IgD-negative memory B cell (primary cell): ENCODE measurements at regions not wholly inside any gene's neighbourhood (a gene's known extent, or its start where the extent isn't known, plus 50 kb on each side); places are given as distances from the start of the nearest gene placed in this dataset.

Source experiments
- H3K27ac Mint-ChIP-seq, 3 donors: one replicate each; pipeline ENCODE4 v1.8.0; 2020 to 2022; ENCODE audit warnings: mild to moderate bottlenecking in 3 of 3, mixed read lengths in 3 of 3, moderate library complexity in 1 of 3
- H3K27me3 Mint-ChIP-seq: one replicate; pipeline ENCODE4 v1.8.0; 2021; ENCODE audit warnings: mixed read lengths
- H3K36me3 Mint-ChIP-seq: one replicate; pipeline ENCODE4 v1.8.0; 2020; ENCODE audit warnings: mild to moderate bottlenecking, mixed read lengths
- H3K4me1 Mint-ChIP-seq, 3 donors: one replicate each; pipeline ENCODE4 v1.8.0; 2020 to 2022; ENCODE audit warnings: mixed read lengths in 3 of 3, mild to moderate bottlenecking in 1 of 3
- H3K4me3 Mint-ChIP-seq, 4 donors: one replicate each; pipeline ENCODE4 v1.8.0; 2020 to 2022; ENCODE audit warnings: mild to moderate bottlenecking in 4 of 4, mixed read lengths in 4 of 4, moderate library complexity in 3 of 4
- H3K9me3 Mint-ChIP-seq, 3 donors: one replicate each; pipeline ENCODE4 v1.8.0; 2020 to 2021; ENCODE audit warnings: mixed read lengths in 3 of 3, mild to moderate bottlenecking in 1 of 3

- Mint-ChIP-seq H3K27me3 (no peaks in the 10 kb centered on the region), H3K9me3 (no peaks in the 10 kb centered on the region), H3K4me3 (no peak overlapping the region), H3K36me3 (no peaks in the 10 kb centered on the region), H3K4me1 (peaks cover 0 to 2% (median 0%) of the 10 kb centered on the region in 3 donors), H3K27ac (no peak overlapping the region)
Measured at GRCh38 chr12:78725951-78726580, 138.5 kb upstream of the SYT1 start.

- no peak overlapping the region for H3K4me3 Mint-ChIP-seq
- H3K9me3 Mint-ChIP-seq, result peaks cover 0 to under 1% (median 0%) of the 10 kb centered on the region in 3 donors
- H3K36me3 Mint-ChIP-seq, result no peaks in the 10 kb centered on the region
- no peak overlapping the region for H3K27ac Mint-ChIP-seq
- peaks cover 0 to 2% (median 0%) of the 10 kb centered on the region in 3 donors for H3K4me1 Mint-ChIP-seq
- H3K27me3 Mint-ChIP-seq, result no peaks in the 10 kb centered on the region
Measured at GRCh38 chr12:78726854-78727253, 137.7 kb upstream of the SYT1 start.

- Mint-ChIP-seq H3K27ac (no peak overlapping the region), H3K36me3 (no peaks in the 10 kb centered on the region), H3K4me1 (peaks cover 0 to 8% (median 3%) of the 10 kb centered on the region in 3 donors), H3K27me3 (no peaks in the 10 kb centered on the region), H3K9me3 (peaks cover 0 to 2% (median 2%) of the 10 kb centered on the region in 3 donors), H3K4me3 (no peak overlapping the region)
Measured at GRCh38 chr12:78732481-78732880, 132.1 kb upstream of the SYT1 start.

GRCh38 chr12:78739653-78740052 lies 124.9 kb upstream of the SYT1 start:
- Mint-ChIP-seq H3K9me3 (no peaks in the 10 kb centered on the region), H3K4me1 (peaks cover 0 to 8% (median 3%) of the 10 kb centered on the region in 3 donors), H3K27me3 (no peaks in the 10 kb centered on the region), H3K36me3 (no peaks in the 10 kb centered on the region), H3K4me3 (no peak overlapping the region), H3K27ac (no peak overlapping the region)

- Mint-ChIP-seq H3K4me3 (no peak overlapping the region), H3K36me3 (no peaks in the 10 kb centered on the region), H3K27me3 (no peaks in the 10 kb centered on the region), H3K9me3 (peaks cover 0 to 3% (median 2%) of the 10 kb centered on the region in 3 donors), H3K4me1 (no peaks in the 10 kb centered on the region), H3K27ac (no peak overlapping the region)
Measured at GRCh38 chr12:78746001-78746400, 118.6 kb upstream of the SYT1 start.

- H3K27me3 Mint-ChIP-seq, result no peaks in the 10 kb centered on the region
- H3K9me3 Mint-ChIP-seq, result peaks cover 3 to 5% (median 3%) of the 10 kb centered on the region in 3 donors
- no peaks in the 10 kb centered on the region for H3K4me1 Mint-ChIP-seq
- no peak overlapping the region for H3K27ac Mint-ChIP-seq
- H3K4me3 Mint-ChIP-seq, result no peak overlapping the region
- H3K36me3 Mint-ChIP-seq, result no peaks in the 10 kb centered on the region
Measured at GRCh38 chr12:78753058-78753457, 111.5 kb upstream of the SYT1 start.

GRCh38 chr12:78756936-78757335 lies 107.6 kb upstream of the SYT1 start:
- Mint-ChIP-seq H3K27ac (no peak overlapping the region), H3K36me3 (no peaks in the 10 kb centered on the region), H3K4me1 (no peaks in the 10 kb centered on the region), H3K9me3 (peaks cover 3 to 4% (median 3%) of the 10 kb centered on the region in 3 donors), H3K4me3 (no peak overlapping the region), H3K27me3 (no peaks in the 10 kb centered on the region)

GRCh38 chr12:78759367-78759766 lies 105.2 kb upstream of the SYT1 start:
- Mint-ChIP-seq H3K4me3 (no peak overlapping the region), H3K9me3 (peaks cover 3 to 4% (median 4%) of the 10 kb centered on the region in 3 donors)

GRCh38 chr12:78760906-78761305 lies 103.7 kb upstream of the SYT1 start:
- Mint-ChIP-seq H3K9me3 (peaks cover 3 to 4% (median 4%) of the 10 kb centered on the region in 3 donors), H3K4me3 (no peak overlapping the region), H3K36me3 (no peaks in the 10 kb centered on the region), H3K4me1 (no peaks in the 10 kb centered on the region), H3K27ac (no peak overlapping the region), H3K27me3 (no peaks in the 10 kb centered on the region)

More at GRCh38 chr12:78759367-78759766, 105.2 kb upstream of the SYT1 start:
- Mint-ChIP-seq H3K36me3 (no peaks in the 10 kb centered on the region), H3K4me1 (no peaks in the 10 kb centered on the region), H3K27me3 (no peaks in the 10 kb centered on the region), H3K27ac (no peak overlapping the region)

- Mint-ChIP-seq H3K4me1 (no peaks in the 10 kb centered on the region), H3K27me3 (no peaks in the 10 kb centered on the region), H3K36me3 (no peaks in the 10 kb centered on the region), H3K27ac (no peak overlapping the region), H3K4me3 (no peak overlapping the region), H3K9me3 (peaks cover 0 to 1% (median 0%) of the 10 kb centered on the region in 3 donors)
Measured at GRCh38 chr12:78764913-78765312, 99.7 kb upstream of the SYT1 start.

GRCh38 chr12:78767264-78767981 lies 97.2 kb upstream of the SYT1 start:
- Mint-ChIP-seq H3K27ac (no peak overlapping the region), H3K4me1 (no peaks in the 10 kb centered on the region), H3K27me3 (no peaks in the 10 kb centered on the region), H3K4me3 (no peak overlapping the region), H3K9me3 (peaks cover 0 to 1% (median 0%) of the 10 kb centered on the region in 3 donors), H3K36me3 (no peaks in the 10 kb centered on the region)

- H3K4me1 Mint-ChIP-seq, result peaks cover 0 to 2% (median 0%) of the 10 kb centered on the region in 3 donors
- H3K4me3 Mint-ChIP-seq, result no peak overlapping the region
- H3K27ac Mint-ChIP-seq, result no peak overlapping the region
- no peaks in the 10 kb centered on the region for H3K36me3 Mint-ChIP-seq
- H3K9me3 Mint-ChIP-seq, result no peaks in the 10 kb centered on the region
- no peaks in the 10 kb centered on the region for H3K27me3 Mint-ChIP-seq
Measured at GRCh38 chr12:78778339-78778738, 86.2 kb upstream of the SYT1 start.

GRCh38 chr12:78787576-78787975 lies 77.0 kb upstream of the SYT1 start:
- H3K4me3 Mint-ChIP-seq, result no peak overlapping the region
- no peak overlapping the region for H3K27ac Mint-ChIP-seq
- no peaks in the 10 kb centered on the region for H3K27me3 Mint-ChIP-seq
- no peaks in the 10 kb centered on the region for H3K9me3 Mint-ChIP-seq
- H3K36me3 Mint-ChIP-seq, result no peaks in the 10 kb centered on the region
- no peaks in the 10 kb centered on the region for H3K4me1 Mint-ChIP-seq

- H3K4me1 Mint-ChIP-seq, result no peaks in the 10 kb centered on the region
- no peak overlapping the region for H3K4me3 Mint-ChIP-seq
- H3K27me3 Mint-ChIP-seq, result no peaks in the 10 kb centered on the region
- H3K9me3 Mint-ChIP-seq, result peaks cover 0 to 2% (median 0%) of the 10 kb centered on the region in 3 donors
- no peak overlapping the region for H3K27ac Mint-ChIP-seq
- H3K36me3 Mint-ChIP-seq, result no peaks in the 10 kb centered on the region
Measured at GRCh38 chr12:78790148-78790547, 74.4 kb upstream of the SYT1 start.

- H3K4me3 Mint-ChIP-seq, result no peak overlapping the region
- H3K36me3 Mint-ChIP-seq, result peaks cover 2% of the 10 kb centered on the region
- H3K4me1 Mint-ChIP-seq, result peaks cover 0 to 1% (median 0%) of the 10 kb centered on the region in 3 donors
Measured at GRCh38 chr12:78792052-78792698, 72.4 kb upstream of the SYT1 start.

More at GRCh38 chr12:78792052-78792698, 72.4 kb upstream of the SYT1 start:
- Mint-ChIP-seq H3K27me3 (no peaks in the 10 kb centered on the region), H3K9me3 (peaks cover 0 to 6% (median 0%) of the 10 kb centered on the region in 3 donors), H3K27ac (no peak overlapping the region)
